KMS-11 (cell line): ENCODE measurements at regions not wholly inside any gene's neighbourhood (a gene's known extent, or its start where the extent isn't known, plus 50 kb on each side); places are given as distances from the start of the nearest gene placed in this dataset.

Experiments
- H2AFZ ChIP-seq: fragments of 200-600 bp; sonication (generic); 2 replicates; pipeline ENCODE4 v1.6.1; 2016; ENCODE audit warnings: antibody characterized with exemption, mixed run types, low read depth
- H3K27ac ChIP-seq: fragments of 200-600 bp; sonication (generic); 2 replicates; pipeline ENCODE4 v1.6.1; 2016; ENCODE audit warnings: mild to moderate bottlenecking, mixed run types
- H3K27me3 ChIP-seq: fragments of 200-600 bp; sonication (generic); 2 replicates; pipeline ENCODE4 v1.6.1; 2017; ENCODE audit warnings: mild to moderate bottlenecking, low read depth, mixed run types, moderate library complexity; ENCODE audit not compliant: insufficient read depth
- H3K36me3 ChIP-seq: fragments of 200-600 bp; sonication (generic); 2 replicates; pipeline ENCODE4 v1.6.1; 2017; ENCODE audit warnings: mild to moderate bottlenecking, mixed run types; ENCODE audit not compliant: insufficient read depth
- H3K4me1 ChIP-seq: fragments of 200-600 bp; sonication (generic); 2 replicates; pipeline ENCODE4 v1.6.1; 2016; ENCODE audit warnings: mild to moderate bottlenecking, low read depth, mixed run types; ENCODE audit not compliant: poor library complexity, severe bottlenecking
- H3K4me2 ChIP-seq: fragments of 200-600 bp; sonication (generic); 2 replicates; pipeline ENCODE4 v1.7.0; 2016; ENCODE audit warnings: mild to moderate bottlenecking, mixed run types
- H3K4me3 ChIP-seq: fragments of 200-600 bp; sonication (generic); IDR thresholded peaks from 2 replicates; pipeline ENCODE4 v1.6.1; 2017; ENCODE audit warnings: low read depth, low read length, mixed read lengths; ENCODE audit not compliant: insufficient read depth
- H3K79me2 ChIP-seq: fragments of 200-600 bp; sonication (generic); 2 replicates; pipeline ENCODE4 v1.6.1; 2016; ENCODE audit warnings: low read depth, mixed run types; ENCODE audit not compliant: insufficient read depth
- H3K9ac ChIP-seq: fragments of 200-600 bp; sonication (generic); 2 replicates; pipeline ENCODE4 v1.6.1; 2016; ENCODE audit warnings: mild to moderate bottlenecking, mixed run types
- H4K20me1 ChIP-seq: fragments of 200-600 bp; sonication (generic); 2 replicates; pipeline ENCODE4 v1.6.1; 2016; ENCODE audit warnings: mild to moderate bottlenecking, mixed run types; ENCODE audit not compliant: insufficient read depth
- TF ChIP-seq, protein P1 (sequence below): fragments of 200-600 bp; sonication (generic); conservative IDR thresholded peaks from 2 replicates; pipeline ENCODE4 v1.6.1; 2017; ENCODE audit warnings: low read depth, mild to moderate bottlenecking, antibody characterized with exemption, low read length, moderate library complexity, mixed read lengths

DNA sequence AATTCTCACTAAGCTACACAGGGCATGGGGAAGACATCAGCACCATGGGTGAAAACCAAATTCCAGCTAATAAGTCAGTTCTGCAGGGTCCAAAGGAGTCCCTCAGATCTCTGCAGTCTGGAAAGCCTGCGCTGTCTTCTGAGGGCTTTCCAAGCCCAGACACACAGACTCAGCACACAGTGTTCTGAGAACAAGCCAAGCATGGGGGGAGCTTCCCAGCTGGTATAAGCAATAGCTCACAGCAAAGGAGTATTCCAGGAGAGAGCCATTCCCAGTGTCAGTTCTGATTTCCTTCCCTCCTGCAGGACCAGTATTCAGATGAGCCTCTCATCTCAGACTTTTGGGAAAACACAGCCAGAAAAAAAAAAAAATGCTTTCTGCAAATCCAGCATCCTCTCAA is 370.8 kb downstream of the TNS1 start:
- Histone ChIP-seq H4K20me1 (no peaks in the 10 kb centered on the region), H3K36me3 (no peaks in the 10 kb centered on the region), H3K4me3 (no peak overlapping the region), H3K27me3 (no peaks in the 10 kb centered on the region), H3K4me1 (no peaks in the 10 kb centered on the region), H3K9ac (no peak overlapping the region), H3K4me2 (no peak overlapping the region), H3K27ac (no peak overlapping the region), H3K79me2 (no peaks in the 10 kb centered on the region), H2AFZ (no peak overlapping the region)
- TF ChIP-seq, protein P1, sequence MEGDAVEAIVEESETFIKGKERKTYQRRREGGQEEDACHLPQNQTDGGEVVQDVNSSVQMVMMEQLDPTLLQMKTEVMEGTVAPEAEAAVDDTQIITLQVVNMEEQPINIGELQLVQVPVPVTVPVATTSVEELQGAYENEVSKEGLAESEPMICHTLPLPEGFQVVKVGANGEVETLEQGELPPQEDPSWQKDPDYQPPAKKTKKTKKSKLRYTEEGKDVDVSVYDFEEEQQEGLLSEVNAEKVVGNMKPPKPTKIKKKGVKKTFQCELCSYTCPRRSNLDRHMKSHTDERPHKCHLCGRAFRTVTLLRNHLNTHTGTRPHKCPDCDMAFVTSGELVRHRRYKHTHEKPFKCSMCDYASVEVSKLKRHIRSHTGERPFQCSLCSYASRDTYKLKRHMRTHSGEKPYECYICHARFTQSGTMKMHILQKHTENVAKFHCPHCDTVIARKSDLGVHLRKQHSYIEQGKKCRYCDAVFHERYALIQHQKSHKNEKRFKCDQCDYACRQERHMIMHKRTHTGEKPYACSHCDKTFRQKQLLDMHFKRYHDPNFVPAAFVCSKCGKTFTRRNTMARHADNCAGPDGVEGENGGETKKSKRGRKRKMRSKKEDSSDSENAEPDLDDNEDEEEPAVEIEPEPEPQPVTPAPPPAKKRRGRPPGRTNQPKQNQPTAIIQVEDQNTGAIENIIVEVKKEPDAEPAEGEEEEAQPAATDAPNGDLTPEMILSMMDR = no peak

DNA sequence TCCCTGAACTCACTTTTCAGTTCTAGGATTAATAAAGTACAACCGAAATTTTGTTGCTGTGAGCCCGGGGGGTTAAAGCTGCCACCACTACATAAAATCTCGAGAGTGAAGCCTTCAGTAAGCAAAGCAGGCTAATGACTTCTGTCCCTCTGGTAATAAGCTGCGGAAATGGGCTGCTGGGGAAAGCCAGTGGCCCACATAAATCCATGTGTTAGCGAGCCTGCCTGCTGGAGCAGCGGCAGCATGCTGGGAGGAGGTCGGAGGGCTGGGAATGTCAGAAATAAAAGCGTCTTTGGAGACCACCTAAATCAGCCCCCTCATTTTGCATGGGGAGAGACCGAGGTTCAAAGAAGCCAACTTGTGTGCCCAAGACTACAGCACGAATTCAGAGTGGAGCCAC is 371.7 kb downstream of the TNS1 start:
- no peaks in the 10 kb centered on the region for H3K27me3 ChIP-seq
- no peak overlapping the region for H2AFZ ChIP-seq
- no peaks in the 10 kb centered on the region for H3K79me2 ChIP-seq
- H3K4me3 ChIP-seq = no peak overlapping the region
- no peaks in the 10 kb centered on the region for H3K4me1 ChIP-seq
- no peak overlapping the region for H3K27ac ChIP-seq
- no peak overlapping the region for H3K4me2 ChIP-seq
- H3K36me3 ChIP-seq = no peaks in the 10 kb centered on the region
- no peaks in the 10 kb centered on the region for H4K20me1 ChIP-seq
- H3K9ac ChIP-seq = no peak overlapping the region
- TF ChIP-seq, protein P1 = no peak

DNA sequence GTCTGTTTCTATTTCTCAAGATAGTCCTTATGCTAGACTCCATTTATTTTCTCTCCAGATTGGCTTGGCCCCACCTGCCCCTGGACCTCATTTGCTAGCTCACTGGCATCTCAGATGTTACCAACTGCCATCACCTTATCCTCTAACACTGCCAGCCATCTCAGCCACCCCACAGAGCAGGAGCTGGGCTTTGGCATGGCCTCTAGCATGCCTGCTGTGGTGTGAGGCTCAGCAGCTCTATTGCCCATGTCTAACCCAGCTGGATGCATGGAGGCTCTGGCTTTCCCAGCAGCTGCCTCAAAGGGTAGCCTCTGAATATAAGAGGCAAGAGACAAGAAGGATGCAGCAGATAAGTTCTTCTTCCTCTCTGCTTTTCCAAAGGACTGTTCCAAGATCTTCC is 373.4 kb downstream of the TNS1 start:
- H3K9ac ChIP-seq = no peak overlapping the region
- H3K27me3 ChIP-seq = no peaks in the 10 kb centered on the region
- H3K4me3 ChIP-seq = no peak overlapping the region
- H4K20me1 ChIP-seq = no peaks in the 10 kb centered on the region
- TF ChIP-seq, protein P1 = no peak
- no peak overlapping the region for H2AFZ ChIP-seq
- H3K36me3 ChIP-seq = no peaks in the 10 kb centered on the region
- H3K79me2 ChIP-seq = no peaks in the 10 kb centered on the region
- H3K27ac ChIP-seq = no peak overlapping the region
- H3K4me2 ChIP-seq = no peak overlapping the region
- no peaks in the 10 kb centered on the region for H3K4me1 ChIP-seq

DNA sequence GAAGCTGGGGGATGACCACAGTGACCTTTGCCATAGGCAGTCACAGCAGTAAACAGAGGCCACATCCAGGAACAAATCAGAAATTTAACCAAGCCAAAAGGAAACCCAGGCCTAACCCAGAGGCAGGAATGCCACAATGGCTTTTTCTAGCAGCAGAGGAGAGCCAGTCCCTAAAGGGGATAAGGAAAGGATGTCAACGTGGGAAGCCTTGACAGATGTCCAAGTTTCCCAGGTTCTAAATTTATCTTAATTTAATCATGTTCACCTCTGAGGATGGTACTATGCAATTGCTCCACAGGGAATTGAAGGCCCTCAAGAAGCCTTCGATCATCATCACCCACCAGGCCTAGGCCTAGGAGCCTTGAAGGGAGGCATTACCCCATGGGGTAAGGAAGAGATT is 374.7 kb downstream of the TNS1 start:
- Histone ChIP-seq H3K4me2 (no peak overlapping the region), H3K36me3 (no peaks in the 10 kb centered on the region), H3K4me3 (no peak overlapping the region), H3K27me3 (no peaks in the 10 kb centered on the region), H3K27ac (no peak overlapping the region), H3K79me2 (no peaks in the 10 kb centered on the region), H3K9ac (no peak overlapping the region), H3K4me1 (no peaks in the 10 kb centered on the region), H4K20me1 (no peaks in the 10 kb centered on the region), H2AFZ (no peak overlapping the region)
- TF ChIP-seq, protein P1 = no peak

DNA sequence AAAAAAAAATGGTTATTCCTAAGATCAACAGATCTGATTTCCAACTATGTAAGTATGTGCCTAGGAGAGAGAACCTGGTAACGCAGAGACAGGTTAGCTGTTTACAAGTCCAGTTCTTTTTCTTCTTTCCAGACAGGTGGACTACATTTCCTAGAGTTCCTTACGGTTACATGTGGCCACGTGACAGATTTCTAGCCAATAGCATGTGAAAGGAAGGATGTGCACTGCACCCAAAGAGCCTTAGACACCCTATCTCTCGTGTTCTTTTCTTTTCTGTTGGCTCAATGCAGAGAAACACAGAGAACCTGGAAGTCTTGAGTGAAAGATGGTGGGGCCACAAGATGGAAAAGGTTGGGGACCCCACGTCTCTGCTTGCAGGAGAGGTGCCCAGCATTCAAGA is 375.9 kb downstream of the TNS1 start:
- TF ChIP-seq, protein P1 = no peak
- no peaks in the 10 kb centered on the region for H3K36me3 ChIP-seq
- no peaks in the 10 kb centered on the region for H3K4me1 ChIP-seq
- no peaks in the 10 kb centered on the region for H3K79me2 ChIP-seq
- no peak overlapping the region for H3K27ac ChIP-seq
- H3K9ac ChIP-seq = no peak overlapping the region
- no peak overlapping the region for H3K4me3 ChIP-seq
- H2AFZ ChIP-seq = no peak overlapping the region
- no peaks in the 10 kb centered on the region for H3K27me3 ChIP-seq
- no peaks in the 10 kb centered on the region for H4K20me1 ChIP-seq
- H3K4me2 ChIP-seq = no peak overlapping the region
